ENCODE measurements at regions not wholly inside any gene's neighbourhood (a gene's known extent, or its start where the extent isn't known, plus 50 kb on each side); places are given as distances from the start of the nearest gene placed in this dataset.
"Not testable (repeated sequence)": the region's sequence is repeated elsewhere in the genome, so short reads cannot be mapped to it uniquely, and the experiment has no call there.

DNA sequence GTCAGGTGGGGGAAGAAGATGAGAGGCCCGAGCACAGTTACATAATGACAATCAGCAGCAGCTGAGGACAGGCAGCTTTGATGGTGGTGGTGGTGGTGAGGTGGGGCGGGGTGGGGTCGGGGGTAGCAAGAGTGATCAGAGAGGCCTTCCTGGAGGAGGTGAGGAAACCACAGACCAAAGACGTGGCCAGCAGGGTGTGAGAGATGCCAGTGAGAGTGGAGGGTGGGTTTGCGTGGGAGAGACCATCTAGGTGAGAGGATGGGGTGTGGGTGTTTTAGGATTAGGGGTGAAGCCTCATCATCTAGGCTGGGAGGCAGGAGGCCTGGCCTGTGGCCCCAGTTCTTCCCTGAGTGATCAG is 76.0 kb upstream of the TOX2 start:
- in situ Hi-C loops (cut with MboI; ENCODE audit: low pct_unique_long_range_greater_than_20kb, low sequenced_read_pairs), result no loop called here
- no peak for DNase-seq

DNA sequence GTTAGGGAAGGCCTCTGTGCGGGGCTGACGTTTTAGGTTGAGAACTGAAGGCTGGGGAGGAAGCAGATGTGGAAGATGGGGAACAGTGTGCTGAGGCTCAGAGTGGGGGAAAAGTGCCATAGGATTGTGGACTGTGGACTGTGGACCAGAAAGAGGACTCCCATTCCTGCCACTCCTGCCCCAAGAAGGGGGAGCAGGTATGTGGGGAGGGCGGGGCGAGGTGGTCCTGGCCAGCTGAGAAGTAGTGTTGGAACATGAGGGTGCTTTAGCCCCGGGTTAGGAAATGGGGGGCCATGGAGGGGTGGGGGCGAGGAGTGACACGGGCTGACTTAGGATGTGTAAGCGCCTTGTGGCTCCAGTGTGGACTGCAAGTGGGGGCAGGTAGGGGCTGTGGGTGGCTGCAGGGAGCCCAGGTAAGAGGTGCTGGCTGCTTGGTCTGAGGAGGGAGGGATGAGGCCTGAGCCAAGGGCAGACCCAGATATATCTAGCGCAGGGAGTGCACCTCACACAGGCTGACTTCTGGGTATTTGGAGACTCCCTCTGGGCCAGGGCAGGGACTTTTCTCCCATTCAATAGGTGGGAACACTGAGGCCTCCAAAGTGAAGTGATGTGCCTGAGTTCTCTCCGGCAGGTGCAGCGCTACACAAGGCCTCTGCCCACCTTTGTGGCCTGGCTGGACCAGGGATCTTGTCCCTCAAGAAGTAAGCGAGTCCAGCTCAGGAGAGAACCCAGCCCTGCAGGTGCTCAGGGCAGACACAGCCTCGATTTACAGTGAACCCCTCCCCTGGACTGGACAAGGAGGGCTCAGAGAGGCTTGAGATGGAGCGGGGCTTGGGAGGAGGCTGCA is 76.6 kb upstream of the TOX2 start:
- no peak for DNase-seq
- in situ Hi-C loops (cut with MboI; ENCODE audit: low pct_unique_long_range_greater_than_20kb, low sequenced_read_pairs), result no loop called here

DNA sequence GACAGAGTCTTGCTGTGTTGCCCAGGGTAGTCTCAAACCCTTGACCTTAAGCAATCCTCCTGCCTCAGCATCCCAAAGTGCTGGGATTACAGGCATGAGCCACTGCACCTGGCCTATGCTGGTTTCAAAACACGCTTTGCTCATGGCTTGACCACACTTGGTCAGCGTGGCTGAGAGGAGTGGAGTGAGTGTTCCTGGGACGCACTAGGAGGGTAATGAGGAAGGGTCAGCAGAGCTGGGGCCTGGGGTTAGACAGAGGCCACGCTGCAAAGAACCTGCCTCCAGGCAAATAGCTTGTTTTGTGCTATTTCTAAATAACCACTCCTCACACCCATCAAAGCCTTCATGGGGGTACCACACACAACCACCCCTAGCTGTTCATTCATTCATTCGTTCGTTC is 77.9 kb upstream of the TOX2 start:
- in situ Hi-C loops (cut with MboI; ENCODE audit: low pct_unique_long_range_greater_than_20kb, low sequenced_read_pairs), result no loop called here
- no peak for DNase-seq

DNA sequence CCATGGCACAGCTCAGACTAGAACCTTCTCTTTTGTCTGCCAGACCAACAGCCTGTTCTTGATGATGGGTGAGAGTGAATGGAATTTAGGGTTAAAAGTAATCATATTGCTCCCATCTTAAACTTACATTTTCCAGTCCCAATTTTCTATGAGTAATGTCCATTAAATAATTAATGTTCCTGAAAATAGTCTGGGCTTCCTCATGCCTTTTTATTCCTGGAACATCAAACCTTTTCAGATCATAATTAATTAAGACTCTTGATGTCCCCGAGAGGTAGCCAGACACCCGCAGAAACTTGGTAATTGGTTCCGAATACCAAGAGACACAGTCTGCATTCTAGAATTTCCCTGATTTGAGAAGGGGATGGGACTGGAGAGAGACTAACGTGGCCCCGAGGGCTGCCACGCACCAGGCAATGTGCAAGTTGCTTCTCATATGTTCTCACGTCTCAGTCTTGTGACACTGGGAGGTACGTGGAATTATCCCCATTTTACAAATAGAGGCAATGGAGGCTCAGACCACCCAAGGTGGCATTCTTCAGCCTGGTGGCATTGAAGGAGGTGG is 78.6 kb upstream of the TOX2 start:
- in situ Hi-C loops (cut with MboI; ENCODE audit: low pct_unique_long_range_greater_than_20kb, low sequenced_read_pairs), result no loop called here

DNA sequence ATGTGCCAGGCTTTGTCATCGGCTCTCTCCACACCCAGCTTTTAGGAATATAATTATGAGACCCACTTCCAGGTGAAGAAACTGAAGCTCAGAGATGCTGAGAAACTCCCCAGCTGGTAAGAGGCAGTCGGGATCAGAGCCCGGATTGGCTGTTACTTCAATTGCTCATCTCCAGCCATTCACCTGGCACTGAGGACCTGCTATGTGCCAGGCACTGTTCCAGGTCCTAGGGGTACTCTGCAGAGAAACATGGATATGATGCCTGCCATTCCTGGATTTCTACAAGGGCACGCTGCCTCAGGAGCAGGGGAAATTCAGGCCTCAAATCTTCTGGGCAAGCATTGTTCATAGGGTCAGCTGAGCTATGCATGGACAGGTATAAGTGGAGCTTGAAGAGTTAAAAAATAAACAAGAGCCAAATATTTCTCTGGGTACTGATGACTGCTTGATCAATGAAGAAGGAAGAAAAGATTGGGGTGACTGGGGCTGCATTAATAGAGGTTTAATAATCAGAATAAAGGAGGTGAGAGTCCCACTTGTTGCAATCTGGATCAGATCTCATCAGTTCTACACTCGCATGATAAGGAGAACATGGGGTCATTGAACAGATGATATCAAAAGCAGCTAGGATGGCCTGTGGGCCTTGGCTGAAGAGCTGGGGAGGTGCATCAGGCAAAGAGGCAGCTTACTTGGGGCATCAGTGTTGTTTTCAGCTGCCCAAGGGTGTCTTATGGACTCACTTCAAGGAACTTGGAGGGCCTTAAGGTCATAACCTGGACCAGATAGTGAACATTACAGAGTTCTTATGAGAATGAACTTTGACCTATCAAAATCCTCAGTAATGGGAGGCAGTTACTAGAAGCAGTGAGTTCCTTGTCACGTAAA is 80.9 kb upstream of the TOX2 start:
- DNase-seq, result no peak
- in situ Hi-C loops (cut with MboI; ENCODE audit: low pct_unique_long_range_greater_than_20kb, low sequenced_read_pairs), result no loop called here

More for the DNA sequence above, 78.6 kb upstream of the TOX2 start:
- no peak for DNase-seq

DNA sequence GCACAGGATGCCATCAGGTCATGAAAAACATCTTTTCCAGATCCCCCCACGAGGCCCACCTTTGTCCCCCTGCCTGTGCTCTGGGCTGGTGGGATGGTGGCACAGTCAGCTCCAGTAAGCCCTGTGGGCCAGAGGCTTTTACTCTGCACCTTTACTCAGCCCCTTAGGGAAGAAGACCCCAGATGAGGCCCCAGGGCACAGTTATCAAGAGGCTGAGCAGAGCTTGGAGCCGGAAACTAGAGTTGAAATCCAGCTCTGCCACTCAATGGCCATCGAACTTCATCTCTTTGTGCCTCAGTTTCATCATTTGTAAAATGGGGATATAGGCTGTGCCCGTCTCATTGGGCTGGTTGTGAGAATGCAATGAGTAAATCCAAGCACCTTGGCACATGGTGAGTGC is 81.7 kb upstream of the TOX2 start:
- in situ Hi-C loops (cut with MboI; ENCODE audit: low pct_unique_long_range_greater_than_20kb, low sequenced_read_pairs), result no loop called here
- DNase-seq, result no peak

DNA sequence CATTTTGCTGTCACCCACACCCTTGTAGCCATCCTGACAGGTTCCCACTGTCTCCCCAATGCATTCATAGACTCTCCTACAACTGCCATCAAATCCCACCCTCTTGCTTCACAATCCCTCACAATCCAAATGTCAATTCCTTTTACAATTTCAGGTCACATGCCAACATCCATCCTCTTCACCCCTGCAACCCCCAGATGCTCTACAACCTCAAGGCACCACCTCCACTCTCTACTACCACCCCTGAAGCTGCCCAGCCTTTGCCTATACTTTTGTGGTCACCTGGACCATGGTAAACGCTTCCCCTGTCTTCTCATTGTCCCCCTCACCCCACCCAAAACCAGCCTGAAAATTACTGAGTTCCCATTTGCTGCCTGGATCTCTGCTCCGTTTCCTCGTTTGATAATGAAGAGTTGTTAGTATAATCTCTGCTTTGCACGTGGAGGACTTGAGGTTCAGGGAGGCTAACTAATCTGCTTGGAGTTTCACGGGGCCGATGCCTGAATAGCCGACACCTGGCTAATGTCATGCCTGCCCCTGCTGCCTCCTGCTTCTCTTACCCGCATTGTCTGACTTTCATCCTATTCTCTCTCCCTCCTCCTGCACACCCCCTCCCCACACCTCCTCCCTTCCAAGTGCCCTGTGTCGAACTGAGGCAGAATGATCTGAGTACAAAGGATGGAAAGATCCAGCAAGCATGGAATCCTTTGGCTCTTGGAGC is 82.4 kb upstream of the TOX2 start:
- in situ Hi-C loops (cut with MboI; ENCODE audit: low pct_unique_long_range_greater_than_20kb, low sequenced_read_pairs), result no loop called here
- no peak for DNase-seq

DNA sequence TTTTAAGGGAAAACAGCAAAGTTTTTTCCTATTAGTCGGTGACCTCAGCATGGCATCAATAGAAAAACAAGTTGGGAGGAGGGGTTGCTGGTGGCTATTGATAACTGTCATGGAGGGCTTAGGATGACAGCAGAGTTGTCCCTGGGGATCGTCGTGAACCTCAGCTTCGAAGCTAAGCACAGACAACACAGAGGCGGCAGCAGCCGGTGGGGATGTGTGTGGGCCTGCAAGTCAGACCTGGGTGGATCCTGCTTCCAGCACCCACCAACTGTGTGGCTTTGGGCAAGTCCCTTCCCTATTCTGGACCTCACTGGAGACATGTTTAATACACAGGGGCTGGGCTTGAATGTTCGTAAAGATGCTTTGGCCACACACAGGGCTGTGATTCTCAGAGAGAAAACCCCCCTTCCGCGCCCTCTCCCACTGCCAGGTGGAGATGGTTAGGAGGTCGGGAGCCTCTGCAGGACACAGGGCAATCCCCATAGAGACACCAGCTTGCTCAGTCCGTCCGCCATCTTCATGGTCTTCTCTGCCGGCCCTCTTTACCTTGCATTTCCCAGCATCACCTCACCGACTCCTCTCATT is 83.1 kb upstream of the TOX2 start:
- DNase-seq, result no peak
- in situ Hi-C loops (cut with MboI; ENCODE audit: low pct_unique_long_range_greater_than_20kb, low sequenced_read_pairs), result no loop called here

DNA sequence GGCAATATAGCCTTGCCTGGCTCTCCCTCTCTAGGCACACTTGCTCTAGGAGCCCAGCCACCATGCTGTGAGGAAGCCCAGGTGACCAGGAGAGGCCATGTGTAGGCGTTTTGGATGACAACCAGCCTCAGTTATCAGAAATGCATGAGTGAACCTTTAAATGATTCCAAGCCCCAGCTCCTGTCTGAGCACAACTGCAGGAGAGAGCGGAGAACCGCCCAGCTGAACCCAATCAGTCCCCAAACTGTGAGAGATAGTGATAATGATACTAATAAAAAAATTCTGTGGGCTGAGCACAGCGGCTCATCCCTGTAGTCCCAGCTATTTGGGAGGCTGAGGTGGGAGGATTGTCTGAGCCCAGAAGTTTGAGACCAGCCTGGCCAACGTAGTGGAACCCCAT is 83.8 kb upstream of the TOX2 start:
- in situ Hi-C loops (cut with MboI; ENCODE audit: low pct_unique_long_range_greater_than_20kb, low sequenced_read_pairs), result no loop called here
- no peak for DNase-seq

DNA sequence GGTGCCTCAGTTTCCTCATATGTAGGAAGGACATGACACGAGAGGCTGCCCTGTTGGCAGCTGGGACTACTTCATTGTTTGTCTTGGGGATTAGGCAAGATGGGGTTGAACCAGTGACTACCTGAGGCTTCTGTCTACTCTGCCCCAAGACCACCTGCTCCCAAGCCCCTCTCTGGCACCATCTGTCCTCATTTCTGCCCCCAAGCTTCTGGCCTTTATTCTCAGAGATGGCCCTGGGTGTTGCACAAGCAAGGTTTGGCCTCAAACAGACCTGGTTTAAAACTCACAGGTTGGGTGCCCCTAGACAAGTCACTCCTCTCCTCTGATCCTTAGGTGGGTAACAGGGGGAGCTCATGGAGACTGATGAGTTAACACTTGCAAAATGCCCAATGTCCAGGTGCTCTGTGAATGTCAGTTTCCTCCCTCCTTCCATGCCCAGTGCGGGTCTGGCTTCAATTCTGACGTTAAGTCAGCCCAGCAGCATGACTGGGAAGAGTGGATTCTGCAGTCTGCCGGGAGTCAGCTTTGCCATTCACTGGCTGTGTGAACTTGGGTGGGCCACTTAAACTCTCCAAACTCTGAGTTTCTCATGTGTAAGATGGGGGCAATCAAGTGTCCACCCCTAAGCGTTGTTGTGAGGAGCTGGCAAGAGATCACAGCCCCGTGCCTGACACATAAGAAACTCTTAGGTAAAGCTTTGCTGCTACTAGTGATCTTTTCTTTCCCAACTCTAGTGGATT is 84.5 kb upstream of the TOX2 start:
- no peak for DNase-seq

DNA sequence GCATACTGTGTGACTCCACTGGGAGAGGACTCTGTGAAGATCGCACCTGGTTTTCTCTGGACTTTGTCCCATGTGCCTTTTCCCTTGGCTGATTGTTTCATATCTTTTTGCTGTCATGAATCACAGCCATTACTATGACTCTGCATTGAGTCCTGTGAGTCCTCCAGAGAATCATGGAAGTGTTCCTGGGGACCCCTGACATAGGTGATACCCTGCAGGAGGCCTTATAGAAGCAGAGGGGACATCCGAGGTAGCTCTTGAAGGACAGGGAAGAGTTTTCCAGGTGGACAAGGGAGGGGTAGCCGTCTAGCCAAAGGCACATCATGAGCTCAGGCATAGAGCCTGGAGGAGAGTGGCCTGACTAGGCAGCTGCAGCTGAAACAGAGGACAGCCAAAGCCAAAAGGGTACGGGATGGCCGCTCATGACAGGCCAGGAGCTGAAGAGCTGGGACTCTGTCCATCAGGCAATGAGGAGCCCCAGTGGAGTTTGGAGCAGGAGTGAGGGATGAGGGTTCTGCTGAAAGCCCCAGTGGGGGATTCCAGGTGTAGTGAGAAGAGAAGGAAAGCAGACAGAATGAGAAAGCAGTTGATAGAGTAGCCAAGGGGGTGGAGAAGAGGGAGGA is 86.6 kb upstream of the TOX2 start:
- no peak for DNase-seq
- in situ Hi-C loops (cut with MboI; ENCODE audit: low pct_unique_long_range_greater_than_20kb, low sequenced_read_pairs), result no loop called here

More for the DNA sequence above, 84.5 kb upstream of the TOX2 start:
- in situ Hi-C loops (cut with MboI; ENCODE audit: low pct_unique_long_range_greater_than_20kb, low sequenced_read_pairs), result no loop called here

DNA sequence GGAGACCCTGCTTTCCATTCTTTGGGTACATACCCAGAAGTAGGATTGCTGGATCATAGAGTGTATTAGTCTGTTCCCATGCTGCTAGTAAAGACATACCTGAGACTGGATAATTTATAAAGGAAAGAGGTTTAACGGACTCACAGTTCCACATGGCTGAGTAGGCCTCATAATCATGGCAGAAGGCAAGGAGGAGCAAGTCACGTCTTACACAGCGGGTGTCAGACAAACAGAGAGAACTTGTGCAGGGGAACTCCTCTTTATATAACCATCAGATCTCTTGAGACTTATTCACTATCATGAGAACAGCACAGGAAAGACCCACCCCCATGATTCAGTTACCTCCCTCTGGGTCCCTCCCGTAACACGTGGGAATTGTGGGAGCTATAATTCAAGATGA is 87.7 kb upstream of the TOX2 start:
- in situ Hi-C loops (cut with MboI; ENCODE audit: low pct_unique_long_range_greater_than_20kb, low sequenced_read_pairs), result not testable (repeated sequence)

DNA sequence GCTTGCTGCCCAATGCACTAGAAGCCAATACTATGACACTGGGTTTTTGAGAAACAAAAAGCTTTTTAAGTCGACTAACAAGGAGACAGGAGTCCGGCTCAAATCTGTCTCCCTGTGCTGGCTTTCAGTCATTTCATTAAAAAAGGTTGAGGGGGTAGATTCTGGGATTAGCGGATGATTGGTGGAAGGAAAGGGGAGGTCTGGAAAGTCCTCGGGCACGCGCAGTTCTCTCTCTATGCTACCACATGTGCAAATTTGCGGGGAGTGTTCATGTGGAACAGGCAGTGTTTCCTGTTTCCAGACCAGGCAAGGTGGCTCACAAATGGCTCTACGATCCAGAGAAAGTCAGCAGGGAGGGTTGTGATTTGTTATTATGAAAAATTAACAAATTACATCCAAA is 89.1 kb upstream of the TOX2 start:
- in situ Hi-C loops (cut with MboI; ENCODE audit: low pct_unique_long_range_greater_than_20kb, low sequenced_read_pairs), result no loop called here

More for the DNA sequence above, 87.7 kb upstream of the TOX2 start:
- not testable (repeated sequence) for DNase-seq

DNA sequence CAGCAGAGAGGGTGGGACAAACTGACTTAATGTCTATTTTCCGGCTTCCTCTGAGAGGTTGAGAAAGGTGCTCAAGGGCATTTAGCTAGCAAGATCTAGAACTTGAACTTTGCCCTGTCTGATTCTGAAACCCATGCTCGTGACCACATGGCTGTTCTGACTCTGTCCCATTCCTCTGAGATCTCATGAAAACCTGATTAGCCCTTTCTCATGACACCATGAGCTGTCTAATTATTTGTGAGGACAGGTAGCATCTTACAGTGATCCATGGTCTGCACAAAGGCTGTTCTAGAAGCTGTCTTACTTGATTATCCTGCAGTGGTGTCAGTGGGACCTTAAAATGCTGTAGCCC is 89.6 kb upstream of the TOX2 start:
- no peak for DNase-seq
- in situ Hi-C loops (cut with MboI; ENCODE audit: low pct_unique_long_range_greater_than_20kb, low sequenced_read_pairs), result no loop called here

More for the DNA sequence above, 89.1 kb upstream of the TOX2 start:
- peak; percentile 15 for DNase-seq

DNA sequence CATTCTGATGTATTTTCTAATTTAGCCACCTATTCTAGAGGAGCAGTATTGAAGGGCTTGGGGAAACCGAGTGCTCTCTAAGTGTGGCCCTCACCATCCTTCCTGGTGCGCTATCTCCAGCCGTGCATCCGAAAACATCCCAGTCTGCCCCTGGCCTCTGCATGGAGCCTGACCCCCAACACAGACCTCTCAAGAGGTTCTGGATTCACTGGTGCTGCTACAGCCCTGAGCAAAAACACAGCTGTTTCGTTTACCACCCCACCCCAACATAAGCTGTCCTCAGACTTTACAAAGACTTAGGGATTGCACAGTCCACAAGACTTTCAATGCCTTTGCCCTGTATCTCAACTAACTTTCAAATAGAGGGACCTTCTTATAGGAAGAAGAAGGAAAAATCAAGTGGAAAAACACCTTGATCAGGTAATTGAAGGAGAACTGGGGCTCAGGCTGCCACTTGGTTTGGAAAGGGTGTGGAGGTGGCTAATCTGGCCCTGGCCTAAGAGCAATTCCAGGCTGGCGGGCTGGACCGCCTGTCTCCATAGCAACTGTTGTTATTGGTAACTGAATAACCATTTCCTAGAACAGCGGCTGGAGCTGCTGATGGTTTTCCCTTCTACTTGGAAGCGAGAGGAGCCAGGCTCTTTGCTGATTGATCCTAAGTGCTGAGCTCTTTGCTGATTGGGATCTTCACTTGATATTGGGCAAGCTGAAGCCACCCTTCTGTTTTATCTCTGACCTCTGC is 90.2 kb upstream of the TOX2 start:
- peak; percentile 9 for DNase-seq
- in situ Hi-C loops (cut with MboI; ENCODE audit: low pct_unique_long_range_greater_than_20kb, low sequenced_read_pairs), result no loop called here

DNA sequence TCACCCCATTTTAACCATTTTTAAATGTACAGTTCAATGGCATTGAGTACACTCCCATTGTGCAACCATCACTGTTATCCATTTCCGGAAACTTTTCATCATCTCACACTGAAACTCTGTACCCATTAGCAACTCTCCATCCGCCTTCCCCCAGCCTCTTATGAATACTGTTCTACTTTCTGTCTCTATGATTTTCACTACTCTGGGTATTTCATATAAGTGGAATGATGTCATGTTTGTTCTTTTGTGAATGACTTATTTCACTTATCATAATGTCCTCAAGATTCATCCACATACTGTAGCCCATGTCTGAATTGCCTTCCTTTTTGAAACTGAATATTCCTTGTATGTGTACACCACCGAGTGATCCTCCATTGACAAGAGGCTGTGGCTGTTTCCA is 92.9 kb upstream of the TOX2 start:
- in situ Hi-C loops (cut with MboI; ENCODE audit: low pct_unique_long_range_greater_than_20kb, low sequenced_read_pairs), result no loop called here
- no peak for DNase-seq

DNA sequence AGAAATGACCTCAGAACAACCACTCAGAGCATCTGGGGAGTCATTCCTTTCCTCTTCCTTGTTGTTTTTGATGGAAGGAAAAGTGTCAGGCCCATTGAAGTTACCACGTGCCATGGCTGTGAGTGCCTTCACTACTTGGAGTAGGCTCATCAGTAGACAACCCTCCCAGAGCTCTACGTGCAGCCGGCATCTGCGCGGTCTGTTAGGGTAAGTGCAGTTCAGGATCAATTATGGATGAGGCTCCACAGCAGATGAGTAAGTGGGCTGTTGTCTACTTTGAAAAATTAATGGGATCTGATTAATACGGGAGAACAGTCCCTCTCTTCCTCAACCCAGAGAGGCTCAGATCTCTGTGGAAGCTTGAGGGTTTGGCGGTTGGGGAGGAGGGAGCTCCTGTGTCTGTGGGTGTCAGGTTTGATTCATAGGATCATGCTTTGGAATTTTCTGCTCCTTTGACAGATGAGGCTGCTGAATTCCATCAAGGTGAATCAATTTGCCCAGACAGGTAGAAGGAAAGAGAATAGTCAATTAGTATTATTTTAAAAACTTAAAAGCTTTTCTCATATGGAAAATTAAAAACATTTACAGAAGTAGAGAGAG is 93.8 kb upstream of the TOX2 start:
- DNase-seq, result no peak
- in situ Hi-C loops (cut with MboI; ENCODE audit: low pct_unique_long_range_greater_than_20kb, low sequenced_read_pairs), result no loop called here

All from KBM-7 (cell line).